ENCODE measurements at regions not wholly inside any gene's neighbourhood (a gene's known extent, or its start where the extent isn't known, plus 50 kb on each side); places are given as distances from the start of the nearest gene placed in this dataset.

DNA sequence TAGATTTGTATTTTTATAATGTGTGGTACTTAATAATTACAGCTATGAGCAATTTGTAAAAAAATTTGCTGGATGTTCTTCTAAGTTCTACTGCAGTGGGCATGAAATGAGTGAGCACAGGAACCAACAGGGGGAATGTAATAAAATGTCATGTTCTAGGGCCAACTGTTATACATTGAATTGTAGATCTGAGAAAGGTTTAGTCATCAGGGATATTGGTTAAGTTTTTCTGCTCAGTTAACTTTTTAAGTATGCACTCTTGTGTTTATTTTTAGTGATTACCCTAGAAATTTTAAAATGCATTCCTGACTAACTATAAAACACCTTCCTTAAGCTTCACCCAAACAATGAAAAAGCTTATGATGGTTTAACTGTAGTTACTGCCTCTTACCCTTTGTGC is 101.8 kb downstream of the CAND1 start:
- no peak for DNase-seq

DNA sequence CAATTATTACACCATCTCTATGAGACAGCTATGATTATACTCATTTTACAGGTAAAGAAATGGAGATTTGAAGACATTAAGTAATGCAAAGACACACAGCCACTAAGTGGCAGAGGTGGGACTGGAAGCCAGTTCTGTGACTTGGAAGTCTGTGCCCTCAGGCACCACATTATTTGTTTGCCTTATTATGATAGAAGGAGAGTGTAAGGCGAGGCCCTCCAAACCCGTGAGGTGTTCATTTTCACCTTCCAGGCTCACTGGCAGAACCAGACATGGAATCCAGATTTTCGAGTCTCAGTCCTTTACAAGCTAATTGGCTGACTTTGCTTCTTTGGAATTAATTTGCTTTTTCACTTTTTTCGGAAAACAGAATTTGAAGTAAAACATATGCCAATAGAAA is 107.9 kb downstream of the CAND1 start:
- no peak for DNase-seq

DNA sequence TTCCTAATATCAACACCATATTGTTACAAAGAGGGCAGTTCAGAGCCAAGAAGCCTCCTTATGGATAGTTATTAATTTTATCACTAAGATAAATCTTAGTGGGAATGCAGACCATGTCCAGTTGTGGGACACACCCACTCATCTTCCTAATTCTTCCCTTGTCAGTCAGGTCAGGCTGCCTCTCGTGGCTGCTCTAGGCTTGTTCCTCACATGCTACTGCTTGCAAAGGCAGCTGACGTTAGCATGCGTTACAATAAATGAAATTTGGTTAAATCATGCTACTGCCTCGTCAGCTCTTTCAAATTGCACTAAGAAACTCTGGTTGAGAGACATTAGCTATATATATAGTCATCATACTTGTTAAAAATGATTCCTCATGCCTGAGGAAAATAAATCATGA is 108.4 kb downstream of the CAND1 start:
- DNase-seq = no peak

DNA sequence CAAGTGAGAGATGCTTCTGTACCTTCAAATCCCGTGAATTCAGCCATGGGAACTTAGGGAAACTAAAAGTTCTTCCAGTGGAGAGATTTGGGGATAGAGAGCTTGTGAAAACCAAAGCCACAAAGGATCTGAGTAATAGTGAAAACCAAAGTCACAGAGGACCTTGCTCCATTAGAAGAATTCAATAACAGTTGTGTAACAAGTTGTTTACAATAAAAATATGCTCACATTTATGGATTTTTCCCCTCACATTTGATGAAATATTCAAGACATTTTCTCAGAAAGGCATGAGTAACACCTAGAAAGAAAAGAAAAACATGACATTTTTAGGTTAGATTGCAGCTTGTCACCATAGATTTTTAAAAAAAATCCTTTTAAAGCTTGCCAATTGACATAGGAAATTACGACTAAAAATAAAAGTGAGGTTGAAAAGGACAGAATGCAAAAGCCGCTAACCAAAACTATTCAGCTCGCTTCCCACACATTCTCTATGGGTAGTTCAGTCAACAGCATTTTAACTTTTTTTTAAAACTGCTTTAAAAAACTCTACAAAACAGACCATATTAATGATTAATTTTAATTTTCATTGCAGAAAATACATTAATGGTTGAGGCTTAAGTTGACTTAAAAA is 113.2 kb downstream of the CAND1 start:
- DNase-seq = no peak

DNA sequence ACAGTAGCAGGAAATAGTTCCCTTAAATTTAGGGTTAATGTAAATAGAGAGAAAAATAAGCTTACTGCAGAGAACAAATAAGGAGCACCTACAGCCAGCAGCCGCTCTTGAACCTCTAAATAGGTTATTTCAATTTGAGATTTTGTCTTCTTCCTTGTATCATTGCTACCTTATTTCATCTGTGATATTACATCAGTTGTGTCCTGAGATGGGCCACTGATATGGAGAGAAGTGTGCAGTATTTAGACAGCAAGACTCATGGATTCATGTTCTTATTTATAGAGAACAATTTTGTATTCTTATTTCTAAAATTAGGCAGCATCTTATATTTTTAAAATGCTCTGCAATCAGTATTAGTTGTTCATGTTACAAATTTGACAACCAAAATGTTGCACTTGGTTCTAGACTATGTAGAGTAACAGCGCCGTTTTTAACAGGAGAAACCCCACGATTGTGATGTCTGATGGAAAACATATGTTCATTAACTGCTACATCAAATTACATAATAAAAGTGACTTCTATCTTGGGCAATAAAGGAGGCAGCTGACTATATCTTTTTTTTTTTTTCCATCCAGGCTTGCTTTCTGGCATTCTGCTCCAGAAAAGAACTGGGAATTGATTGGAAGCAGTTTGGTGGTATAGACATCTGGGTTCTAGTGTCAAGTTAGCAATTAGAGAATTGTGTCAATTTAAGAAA is 117.9 kb downstream of the CAND1 start:
- DNase-seq = no peak

DNA sequence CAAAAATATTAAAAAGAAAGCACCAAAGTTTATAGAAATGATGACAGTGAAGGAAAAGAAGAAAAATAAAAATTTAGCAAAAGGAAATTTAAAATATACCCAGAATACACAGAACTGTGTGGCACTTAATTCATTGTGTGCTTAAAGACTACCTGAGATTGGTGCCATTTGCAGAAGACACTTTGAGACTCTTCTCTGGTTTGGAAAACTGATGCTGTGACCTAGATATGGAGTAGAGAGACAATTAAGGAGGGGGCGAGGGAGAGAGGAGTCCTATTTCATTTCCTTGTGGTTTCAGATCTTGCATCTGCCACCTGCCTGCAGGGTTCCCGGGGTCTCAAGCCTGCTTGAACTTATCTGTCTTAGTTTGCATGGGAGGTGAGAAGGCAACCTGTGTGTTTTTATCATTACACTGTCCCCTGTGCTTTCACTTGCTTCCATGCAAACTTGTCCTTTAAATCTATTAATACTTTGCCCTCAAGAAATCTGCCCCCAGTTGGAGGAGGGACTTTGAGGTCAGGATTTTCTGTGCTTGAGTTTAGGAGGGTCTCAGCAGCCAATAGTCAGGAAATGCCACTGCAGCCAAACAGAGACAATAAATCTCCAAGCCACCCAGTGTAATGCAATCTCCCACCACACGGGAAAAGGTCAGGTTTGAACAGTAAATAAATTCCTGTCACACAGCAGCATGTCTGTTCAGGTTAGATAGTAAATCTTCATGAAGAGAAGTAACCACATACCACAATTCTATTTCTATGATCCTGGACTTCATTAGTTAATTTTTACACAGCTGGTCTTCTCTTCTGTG is 119.4 kb downstream of the CAND1 start:
- no peak for DNase-seq

GRCh38 chr12:67390273-67390672 is 121.1 kb downstream of the CAND1 start:
- DNase-seq = no peak

DNA sequence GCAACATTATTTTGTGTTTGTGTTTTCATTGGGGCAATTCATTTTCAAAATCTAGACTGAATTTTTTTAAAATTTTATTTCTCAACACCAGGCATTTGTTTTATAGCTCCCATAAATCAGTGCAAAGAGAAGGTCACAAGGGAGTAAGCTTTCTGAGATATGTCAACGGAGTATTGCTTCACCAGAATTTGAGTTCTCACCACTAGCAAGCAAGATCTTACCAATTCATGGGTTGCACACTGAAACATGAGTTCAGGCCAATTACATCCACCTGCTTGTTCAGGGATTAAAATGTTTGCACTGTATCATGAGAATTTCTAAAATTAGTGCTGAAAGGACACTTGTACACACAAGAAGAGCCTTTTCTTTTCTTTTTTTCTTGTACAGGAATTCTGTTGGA is 121.9 kb downstream of the CAND1 start:
- no peak for DNase-seq

DNA sequence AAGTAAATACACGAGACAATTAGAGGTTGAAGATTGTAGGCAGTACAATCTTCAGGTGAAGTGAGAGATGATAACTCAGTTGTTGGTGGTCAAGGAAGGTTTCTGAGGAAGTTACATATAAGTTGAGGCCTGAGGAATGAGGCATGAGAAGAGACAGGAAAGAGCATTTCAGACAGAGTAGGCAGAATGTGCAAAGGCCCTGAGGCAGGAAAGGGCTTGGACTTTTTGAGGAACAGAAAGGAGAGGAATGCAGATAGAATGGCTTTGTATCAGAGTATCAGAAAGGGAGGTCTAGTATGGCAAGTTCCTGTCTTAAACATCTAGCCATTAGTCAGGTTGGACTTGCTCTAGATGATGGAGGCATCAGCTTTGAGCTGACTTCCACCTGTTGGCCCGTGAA is 122.5 kb downstream of the CAND1 start:
- no peak for DNase-seq

DNA sequence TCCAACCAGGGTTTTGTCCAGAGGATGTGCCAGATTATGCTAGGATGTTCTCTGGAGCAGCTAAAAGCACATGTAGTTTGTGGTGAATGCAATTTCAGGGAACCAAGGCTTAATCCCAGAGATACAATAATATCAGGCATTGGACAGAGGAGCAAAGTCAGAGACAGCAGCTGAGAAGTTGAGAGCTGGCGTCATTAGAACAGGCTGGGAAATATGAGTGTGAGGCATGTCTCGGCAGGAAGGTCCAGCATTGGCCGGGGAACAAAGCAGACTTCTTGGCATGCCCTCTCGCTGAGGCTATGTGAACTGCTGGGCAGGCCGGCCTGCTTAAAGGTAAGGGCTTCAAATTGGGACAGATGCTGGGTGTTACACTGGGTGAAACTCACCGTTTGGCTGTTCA is 125.4 kb downstream of the CAND1 start:
- DNase-seq = no peak

DNA sequence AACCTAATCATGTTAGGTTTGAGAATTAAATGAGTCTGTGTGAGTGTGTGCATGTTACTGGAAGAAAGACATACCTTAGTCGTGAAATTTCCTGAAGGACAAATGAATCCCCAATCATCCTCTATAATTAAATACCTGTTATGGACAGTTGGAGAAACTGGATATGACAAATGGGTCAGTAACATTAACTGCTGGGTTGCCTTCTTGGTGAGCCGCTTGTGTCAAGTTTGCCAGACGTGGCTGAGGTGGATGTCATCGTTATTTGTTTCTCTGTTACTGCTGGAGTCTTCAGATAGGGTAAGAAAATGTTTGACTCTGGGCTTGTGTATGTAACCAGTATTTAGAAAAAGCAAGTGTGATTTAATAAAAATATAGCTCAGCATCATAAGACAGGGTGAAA is 131.6 kb downstream of the CAND1 start:
- DNase-seq = no peak

GRCh38 chr12:67410246-67410645 is 141.1 kb downstream of the CAND1 start:
- no peak for DNase-seq

GRCh38 chr12:67410667-67411067 is 141.5 kb downstream of the CAND1 start:
- peak in 1 of 2 experiments; percentile 19 for DNase-seq

DNA sequence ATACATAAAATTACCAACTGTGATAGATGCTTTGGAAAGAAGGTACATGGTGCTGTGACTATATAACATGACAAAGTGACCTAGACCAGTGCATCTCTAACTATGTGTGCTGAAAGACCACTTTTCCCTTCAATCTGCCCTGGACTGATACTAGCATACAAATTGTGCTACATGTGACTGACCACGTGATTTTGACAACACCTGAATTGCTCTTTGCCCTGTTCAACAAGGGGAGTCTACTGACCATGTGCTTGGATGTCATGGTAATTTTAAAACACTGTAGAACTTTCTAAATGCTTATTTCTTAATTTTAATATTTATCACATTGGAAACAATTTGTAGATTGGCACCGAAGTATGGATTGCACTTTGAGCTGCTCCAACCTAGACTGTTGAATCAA is 142.4 kb downstream of the CAND1 start:
- no peak for DNase-seq

- DNase-seq = no peak
These were observed 144.4 kb downstream of the CAND1 start for GRCh38 chr12:67413577-67413976.

- DNase-seq = no peak
These were observed 145.0 kb downstream of the CAND1 start for GRCh38 chr12:67414011-67414715.

DNA sequence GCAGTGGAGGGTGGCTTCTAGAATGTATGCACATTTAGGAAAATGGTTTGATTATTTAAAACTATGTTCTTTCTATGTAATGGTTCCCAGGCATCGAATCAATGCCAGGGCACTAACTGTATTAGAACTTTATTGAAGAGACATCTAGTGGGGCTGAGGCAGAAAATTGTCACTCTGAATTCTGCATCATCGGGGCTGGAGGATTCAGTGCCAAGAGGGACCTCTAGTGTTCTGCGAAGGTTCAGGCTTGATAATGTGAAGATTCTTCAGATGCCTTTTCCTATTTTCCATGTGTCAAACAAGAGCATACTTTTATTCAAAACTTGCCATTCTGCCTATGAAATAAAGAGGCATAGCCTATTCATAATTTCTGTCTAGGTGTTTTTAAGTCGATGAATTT is 146.3 kb downstream of the CAND1 start:
- peak; percentile 41 to 52 for DNase-seq

DNA sequence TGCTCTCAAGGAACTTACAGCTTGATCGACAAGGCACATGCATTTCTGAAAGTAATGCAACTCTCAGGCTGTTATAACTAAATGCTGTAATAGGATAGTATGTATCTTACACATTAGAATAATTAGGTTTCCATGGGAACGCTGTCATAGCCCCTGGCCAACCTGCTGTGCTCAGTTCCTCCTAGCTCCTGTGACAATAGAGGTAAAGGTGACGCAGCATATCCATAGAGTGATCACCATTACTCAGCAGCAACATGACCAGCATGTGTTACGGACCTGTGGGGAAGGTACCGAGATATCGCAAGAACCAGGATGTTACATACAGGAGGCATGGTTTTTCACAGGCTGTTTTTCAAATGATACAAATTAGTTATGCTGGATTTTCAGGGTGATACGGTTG is 150.7 kb downstream of the CAND1 start:
- DNase-seq = peak; percentile 12 to 28

- no peak for DNase-seq
These were observed 151.3 kb downstream of the CAND1 start for GRCh38 chr12:67420506-67420905.

- DNase-seq = no peak
These were observed 152.9 kb downstream of the CAND1 start for GRCh38 chr12:67422081-67422480.

DNA sequence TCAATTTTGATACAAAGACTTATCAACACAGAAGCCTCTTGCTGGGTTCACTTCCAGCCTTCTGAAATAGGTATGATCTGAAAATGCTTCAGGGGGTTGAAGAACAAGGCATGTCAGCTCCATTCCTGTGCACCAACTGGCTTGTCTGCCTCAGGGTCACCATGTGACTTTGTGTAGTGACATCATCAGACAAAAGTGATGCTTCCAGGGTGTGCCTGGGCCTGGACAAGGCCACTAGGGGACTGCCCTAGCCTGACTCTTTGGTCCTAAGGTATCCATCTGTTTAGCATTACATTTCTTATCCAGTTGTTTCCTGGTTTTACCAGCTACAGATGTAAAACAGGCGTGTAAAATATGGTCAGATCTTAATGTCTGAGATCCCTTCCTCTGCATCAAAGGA is 155.6 kb downstream of the CAND1 start:
- no peak for DNase-seq

DNA sequence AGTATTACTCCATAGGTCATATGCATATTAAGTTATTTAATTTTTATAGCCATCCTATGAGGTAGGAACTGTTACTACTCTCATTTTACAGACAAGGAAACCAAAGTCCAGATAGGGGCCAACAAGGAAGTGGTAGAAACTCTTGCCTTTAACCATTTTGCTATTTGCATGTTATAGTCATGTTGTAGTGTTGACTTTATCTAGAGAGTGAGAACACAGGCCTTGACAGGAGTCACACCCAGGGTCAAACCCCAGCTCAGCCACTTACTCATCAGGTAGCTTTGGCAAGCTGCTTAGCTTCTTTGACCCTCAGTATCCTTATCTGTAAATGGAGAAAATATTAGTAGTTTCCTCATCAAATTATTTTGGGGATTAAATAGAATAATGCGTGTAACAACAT is 156.2 kb downstream of the CAND1 start:
- no peak for DNase-seq

DNA sequence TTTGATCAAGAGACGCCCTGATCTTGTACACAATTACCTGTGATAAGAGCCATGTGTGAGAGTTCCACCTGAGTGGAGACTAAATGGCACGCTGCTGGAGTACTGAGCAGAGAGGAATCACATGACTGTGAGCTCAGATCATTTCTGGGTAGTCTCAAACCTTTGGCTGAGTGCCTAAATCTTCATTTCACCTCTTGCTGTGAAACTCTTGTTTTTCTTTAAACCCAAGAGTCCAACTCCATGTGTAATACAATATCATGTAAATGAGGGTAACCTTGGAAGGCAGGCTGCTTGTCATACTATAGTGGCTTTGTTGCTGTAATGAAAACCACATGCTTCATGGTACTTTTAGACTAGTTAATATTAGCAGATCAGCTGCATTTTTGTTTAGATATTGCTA is 156.9 kb downstream of the CAND1 start:
- no peak for DNase-seq

DNA sequence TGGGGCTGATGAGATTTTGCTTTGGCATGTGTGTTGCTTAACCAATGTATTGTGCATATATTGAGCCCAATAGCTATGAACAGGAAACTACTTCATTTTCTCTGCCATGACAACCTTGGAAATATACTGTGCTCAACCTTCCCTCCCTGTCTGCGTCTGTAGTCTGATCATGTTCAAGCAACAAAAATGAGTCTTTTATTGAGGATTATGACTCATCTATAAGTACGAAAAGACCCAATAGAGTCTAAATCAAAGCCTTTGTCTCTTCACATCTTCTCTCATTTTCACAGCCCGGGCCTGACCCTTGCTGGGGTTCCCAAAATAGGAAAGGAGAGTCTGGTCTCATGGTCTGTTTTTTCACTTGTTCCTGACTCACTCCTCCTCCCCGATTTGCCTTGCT is 158.2 kb downstream of the CAND1 start:
- no peak for DNase-seq

Measured in NCI-H1930 (cell line).